Thyroid gland (tissue), 4 donors: ENCODE measurements at regions not wholly inside any gene's neighbourhood (a gene's known extent, or its start where the extent isn't known, plus 50 kb on each side); places are given as distances from the start of the nearest gene placed in this dataset.

Experiments used
- DNase-seq, 2 donors: peaks; one replicate each; pipeline ENCODE4 v3.0.0-alpha.2; 2019
- H3K27ac ChIP-seq, 3 donors: fragments of 200-600 bp; sonication (generic); 1 replicate in 2 of 3; 2 replicates in 1 of 3; pipeline ENCODE4 v1.5.1; 2016 to 2019; ENCODE audit warnings: mild to moderate bottlenecking in 1 of 3, moderate library complexity in 1 of 3
- H3K27me3 ChIP-seq: fragments of 200-600 bp; sonication (generic); one replicate; pipeline ENCODE4 v1.5.1; 2019
- H3K36me3 ChIP-seq, 2 donors: fragments of 200-600 bp; sonication (generic); one replicate each; pipeline ENCODE4 v1.5.1; 2016 to 2019
- H3K4me1 ChIP-seq, 2 donors: fragments of 200-600 bp; sonication (generic); one replicate each; pipeline ENCODE4 v1.5.1; 2017 to 2019
- H3K4me3 ChIP-seq, 3 donors: fragments of 200-600 bp; sonication (generic); replicated peaks in 1 of 3; 1 replicate in 2 of 3; 2 replicates in 1 of 3; pipeline ENCODE4 v1.5.1; 2016; ENCODE audit warnings: mild to moderate bottlenecking in 1 of 3
- H3K9me3 ChIP-seq: fragments of 200-600 bp; sonication (generic); one replicate; pipeline ENCODE4 v1.5.1; 2017
- CTCF ChIP-seq, 6 experiments: fragments of 200-600 bp in 3 of 6; fragments of 450-650 bp in 3 of 6; sonication (generic) in 3 of 6; IDR thresholded peaks; one replicate each; pipeline ENCODE4 v1.5.1; 2016 to 2019; ENCODE audit warnings: antibody characterized with exemption in 6 of 6, mild to moderate bottlenecking in 2 of 6, inconsistent platforms in 1 of 6, moderate library complexity in 1 of 6
- POLR2A ChIP-seq, 2 donors: fragments of 450-650 bp; IDR thresholded peaks; one replicate each; pipeline ENCODE4 v1.6.1; 2017; ENCODE audit warnings: antibody characterized with exemption in 2 of 2, mild to moderate bottlenecking in 2 of 2, moderate library complexity in 1 of 2
- WGBS, 2 donors: methylation state at CpG; one replicate each; pipeline ENCODE4 v1.1.5; 2017; 5-methylcytosine and 5-hydroxymethylcytosine counted together
- intact Hi-C: fragments of 100-400 bp; cut with DNase I; formaldehyde crosslinking; loops from one replicate; pipeline ENCODE4 v1.15.1; 2023

GRCh38 chr4:10281996-10282395 lies 165.4 kb upstream of the WDR1 start:
- Histone ChIP-seq H3K36me3 (no peaks in the 10 kb centered on the region), H3K9me3 (no peaks in the 10 kb centered on the region), H3K4me1 (no peaks in the 10 kb centered on the region), H3K27ac (no peak overlapping the region), H3K4me3 (no peak overlapping the region), H3K27me3 (no peaks in the 10 kb centered on the region)
- intact Hi-C loops, result no loop called here
- DNase-seq, result no peak
- no peak for TF ChIP-seq CTCF (IDR thresholded peaks at IDR 0.05)
- TF ChIP-seq POLR2A (IDR thresholded peaks at IDR 0.05), result no peak
- WGBS, 2 donors, result 81 to 83% methylated on average over 3 of the region's 3 CpGs

- intact Hi-C loops, result no loop called here
- Histone ChIP-seq H3K4me1 (no peaks in the 10 kb centered on the region), H3K36me3 (no peaks in the 10 kb centered on the region), H3K27me3 (no peaks in the 10 kb centered on the region), H3K4me3 (no peak overlapping the region), H3K9me3 (no peaks in the 10 kb centered on the region), H3K27ac (no peak overlapping the region)
- no peak for DNase-seq
- TF ChIP-seq CTCF (IDR thresholded peaks at IDR 0.05) (no peak), POLR2A (IDR thresholded peaks at IDR 0.05) (no peak)
- 83 to 91% methylated on average over 7 of the region's 7 CpGs for WGBS, 2 donors
Measured at GRCh38 chr4:10279261-10279660, 162.7 kb upstream of the WDR1 start.

GRCh38 chr4:10278071-10278470 lies 161.5 kb upstream of the WDR1 start:
- Histone ChIP-seq H3K27ac (no peak overlapping the region), H3K4me1 (no peaks in the 10 kb centered on the region), H3K36me3 (no peaks in the 10 kb centered on the region), H3K27me3 (no peaks in the 10 kb centered on the region), H3K9me3 (no peaks in the 10 kb centered on the region), H3K4me3 (no peak overlapping the region)
- 89 to 93% methylated on average over 5 of the region's 5 CpGs for WGBS, 2 donors
- DNase-seq, result no peak
- TF ChIP-seq POLR2A (IDR thresholded peaks at IDR 0.05) (no peak), CTCF (IDR thresholded peaks at IDR 0.05) (no peak)
- intact Hi-C loops, result no loop called here

- Histone ChIP-seq H3K9me3 (no peaks in the 10 kb centered on the region), H3K36me3 (no peaks in the 10 kb centered on the region), H3K27ac (no peak overlapping the region), H3K4me3 (no peak overlapping the region), H3K27me3 (no peaks in the 10 kb centered on the region), H3K4me1 (no peaks in the 10 kb centered on the region)
- intact Hi-C loops, result no loop called here
- no peak for TF ChIP-seq CTCF (IDR thresholded peaks at IDR 0.05)
- TF ChIP-seq POLR2A (IDR thresholded peaks at IDR 0.05), result no peak
- 82 to 91% methylated on average over 4 of the region's 4 CpGs for WGBS, 2 donors
- DNase-seq, result no peak
Measured at GRCh38 chr4:10276152-10276551, 159.6 kb upstream of the WDR1 start.

- Histone ChIP-seq H3K4me3 (no peak overlapping the region), H3K4me1 (no peaks in the 10 kb centered on the region), H3K36me3 (no peaks in the 10 kb centered on the region), H3K9me3 (no peaks in the 10 kb centered on the region), H3K27me3 (no peaks in the 10 kb centered on the region), H3K27ac (no peak overlapping the region)
- intact Hi-C loops, result no loop called here
- 58 to 83% methylated on average over 4 of the region's 4 CpGs for WGBS, 2 donors
- TF ChIP-seq POLR2A (IDR thresholded peaks at IDR 0.05) (no peak), CTCF (IDR thresholded peaks at IDR 0.05) (no peak)
- DNase-seq, result no peak
Measured at GRCh38 chr4:10275696-10276095, 159.1 kb upstream of the WDR1 start.
